Left lung (tissue), 4 donors: ENCODE measurements at regions not wholly inside any gene's neighbourhood (a gene's known extent, or its start where the extent isn't known, plus 50 kb on each side); places are given as distances from the start of the nearest gene placed in this dataset.

Source experiments
- ATAC-seq: fragments of 200-7000 bp; cut with Tn5 transposase; one replicate; pipeline ENCODE4 v1.9.1; 2020; ENCODE audit warnings: moderate library complexity
- DNase-seq, 4 donors: peaks; one replicate each; pipeline ENCODE4 v3.0.0-alpha.2; 2013 to 2020
- H3K27ac ChIP-seq, 2 donors: fragments of 200-600 bp; sonication (generic) in 1 of 2; one replicate each; pipeline versions ENCODE4 v1.5.0 to v1.8.0; 2020 to 2021
- H3K27me3 ChIP-seq, 2 donors: fragments of 200-600 bp; sonication (generic) in 1 of 2; one replicate each; pipeline versions ENCODE4 v1.5.0 to v1.8.0; 2020 to 2021
- H3K36me3 ChIP-seq, 2 donors: fragments of 200-600 bp; sonication (generic) in 1 of 2; one replicate each; pipeline versions ENCODE4 v1.5.0 to v1.8.0; 2020 to 2021
- H3K4me1 ChIP-seq, 2 donors: fragments of 200-600 bp; one replicate each; pipeline ENCODE4 v1.8.0; 2021
- H3K4me3 ChIP-seq, 2 donors: fragments of 200-600 bp; sonication (generic) in 1 of 2; one replicate each; pipeline versions ENCODE4 v1.5.0 to v1.8.0; 2020 to 2021; ENCODE audit warnings: mild to moderate bottlenecking in 1 of 2
- H3K9me3 ChIP-seq, 2 donors: fragments of 200-600 bp; sonication (generic) in 1 of 2; one replicate each; pipeline versions ENCODE4 v1.5.0 to v1.8.0; 2020 to 2021
- CTCF ChIP-seq, 2 donors: fragments of 200-600 bp; sonication (generic) in 1 of 2; IDR thresholded peaks; one replicate each; pipeline versions ENCODE4 v1.5.0 to v1.8.0; 2021; ENCODE audit warnings: antibody characterized with exemption in 2 of 2
- intact Hi-C, 2 donors: fragments of 100-400 bp; cut with DNase I; formaldehyde crosslinking; loops; one replicate each; pipeline versions ENCODE4 v1.11.2 to v1.14.2; 2022
- donor health status: DM: no; HTN: yes; CAD: no.
- donor health status: DM: no; HTN: no; CAD: no.

GRCh38 chr2:226184540-226184939 lies 615.1 kb downstream of the IRS1 start:
- Histone ChIP-seq H3K27me3 (no peaks in the 10 kb centered on the region), H3K4me3 (no peak overlapping the region), H3K4me1 (peaks cover 3 to 4% of the 10 kb centered on the region in 2 donors), H3K9me3 (no peaks in the 10 kb centered on the region), H3K36me3 (no peaks in the 10 kb centered on the region), H3K27ac (no peak overlapping the region)
- no peak for TF ChIP-seq CTCF (IDR thresholded peaks at IDR 0.05)
- intact Hi-C loops: no loop called here
- DNase-seq (no peak), ATAC-seq (no peak)

- Histone ChIP-seq H3K27ac (no peak overlapping the region), H3K4me3 (no peak overlapping the region), H3K27me3 (no peaks in the 10 kb centered on the region), H3K9me3 (peaks cover 0 to 10% of the 10 kb centered on the region in 2 donors), H3K4me1 (peaks cover 3 to 4% of the 10 kb centered on the region in 2 donors), H3K36me3 (no peaks in the 10 kb centered on the region)
- intact Hi-C loops: no loop called here
- DNase-seq (no peak), ATAC-seq (no peak)
- TF ChIP-seq CTCF (IDR thresholded peaks at IDR 0.05): no peak
Observed at GRCh38 chr2:226183550-226183949, 616.1 kb downstream of the IRS1 start.

DNA sequence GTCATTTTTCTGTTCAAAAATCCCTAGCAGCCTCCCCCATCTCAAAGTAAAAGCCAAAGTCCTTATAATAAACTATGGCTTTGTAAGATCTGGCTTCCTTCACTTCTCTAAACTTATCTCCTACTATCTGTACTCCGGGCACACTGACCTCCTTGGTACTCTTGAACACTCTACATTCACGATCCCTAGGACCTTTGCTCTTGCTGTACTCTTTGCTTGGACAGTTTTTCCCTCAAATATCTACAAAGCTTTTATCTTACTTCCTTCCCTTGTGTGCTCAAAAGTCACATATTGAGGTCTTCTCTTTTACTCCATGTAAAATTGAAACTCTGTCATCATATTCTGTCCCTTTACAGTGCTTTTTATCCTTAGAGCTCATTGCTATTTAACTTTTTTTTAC lies 616.6 kb downstream of the IRS1 start:
- intact Hi-C loops: no loop called here
- TF ChIP-seq CTCF (IDR thresholded peaks at IDR 0.05): no peak
- no peak overlapping the region for H3K4me3 ChIP-seq
- peaks cover 0 to 15% of the 10 kb centered on the region in 2 donors for H3K9me3 ChIP-seq
- H3K4me1 ChIP-seq: peaks cover 3 to 4% of the 10 kb centered on the region in 2 donors
- no peak for DNase-seq
- no peak overlapping the region for H3K27ac ChIP-seq
- no peak for ATAC-seq
- H3K27me3 ChIP-seq: no peaks in the 10 kb centered on the region
- H3K36me3 ChIP-seq: no peaks in the 10 kb centered on the region

GRCh38 chr2:226181909-226182308 lies 617.7 kb downstream of the IRS1 start:
- no peak overlapping the region for H3K27ac ChIP-seq
- H3K4me3 ChIP-seq: no peak overlapping the region
- peaks cover 0 to 4% of the 10 kb centered on the region in 2 donors for H3K4me1 ChIP-seq
- ATAC-seq: no peak
- no peaks in the 10 kb centered on the region for H3K36me3 ChIP-seq
- no peak for DNase-seq
- peaks cover 0 to 25% of the 10 kb centered on the region in 2 donors for H3K9me3 ChIP-seq
- no peaks in the 10 kb centered on the region for H3K27me3 ChIP-seq
- no peak for TF ChIP-seq CTCF (IDR thresholded peaks at IDR 0.05)
- intact Hi-C loops: no loop called here

DNA sequence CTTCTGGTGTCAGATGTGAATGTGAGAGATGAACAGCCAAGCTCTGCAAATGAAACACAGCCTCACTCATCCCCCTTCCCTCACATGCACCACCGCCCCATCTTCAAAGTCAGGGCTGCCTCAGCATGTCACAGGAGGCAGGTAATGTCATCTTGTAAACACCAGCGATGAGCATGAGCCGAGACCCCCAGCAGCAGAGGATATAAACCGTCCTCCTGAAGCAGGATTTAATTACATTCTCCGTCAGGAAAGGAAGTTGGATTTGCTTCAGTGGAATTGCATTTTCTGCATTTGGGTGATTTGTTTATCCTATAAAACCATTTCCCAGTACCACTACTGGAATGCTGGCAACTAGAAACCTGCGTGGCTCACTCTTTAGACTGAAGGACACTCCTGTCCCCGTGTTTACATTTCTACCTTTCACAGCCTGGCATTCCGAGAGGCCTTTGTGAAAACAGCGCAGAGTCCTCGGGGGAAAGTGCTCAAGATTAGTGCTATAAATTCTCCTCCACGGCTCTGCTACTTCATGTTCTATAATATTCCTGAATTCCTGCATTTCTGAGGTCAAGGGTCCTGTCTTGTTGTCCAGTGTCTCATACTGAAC lies 619.2 kb downstream of the IRS1 start:
- Histone ChIP-seq H3K27ac (no peak overlapping the region), H3K9me3 (peaks cover 0 to 31% of the 10 kb centered on the region in 2 donors)
- intact Hi-C loops: no loop called here

More for the DNA sequence above, 619.2 kb downstream of the IRS1 start:
- no peak overlapping the region for H3K4me3 ChIP-seq
- H3K4me1 ChIP-seq: peaks cover 0 to 4% of the 10 kb centered on the region in 2 donors
- H3K27me3 ChIP-seq: no peaks in the 10 kb centered on the region
- TF ChIP-seq CTCF (IDR thresholded peaks at IDR 0.05): no peak
- DNase-seq: peak in 1 of 4 donors; percentile 13
- H3K36me3 ChIP-seq: no peaks in the 10 kb centered on the region
- ATAC-seq: peak; percentile 92
